ENCODE measurements at regions not wholly inside any gene's neighbourhood (a gene's known extent, or its start where the extent isn't known, plus 50 kb on each side); places are given as distances from the start of the nearest gene placed in this dataset.

DNA sequence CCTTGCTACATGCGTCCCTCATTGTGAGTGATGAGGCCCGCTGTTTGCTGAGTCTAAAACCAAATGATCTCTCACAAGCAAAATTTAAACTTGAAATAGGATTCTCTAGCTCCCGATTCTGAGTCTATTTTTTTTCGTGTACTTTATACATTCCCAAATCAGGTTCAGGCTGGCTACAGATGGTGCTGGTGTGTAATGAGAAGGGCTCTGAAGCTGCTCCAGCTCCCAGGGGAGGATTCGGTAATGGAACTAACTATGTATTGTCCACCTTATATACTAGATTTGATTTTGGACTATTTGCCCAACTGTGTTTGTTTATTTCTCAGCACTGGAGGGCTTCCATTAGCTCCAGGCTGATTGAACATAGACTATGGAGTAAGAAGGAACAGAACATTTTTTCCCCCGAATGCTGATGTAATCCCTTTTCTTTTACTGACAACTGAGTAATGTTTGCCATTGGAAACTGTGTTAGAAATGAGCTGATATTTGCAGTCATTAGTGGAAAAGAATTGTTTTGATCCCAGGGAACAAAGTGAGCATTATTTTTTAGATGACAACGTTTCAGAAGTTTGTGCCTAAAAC lies 274.0 kb upstream of the FIGN start:
- TF ChIP-seq, protein P1, sequence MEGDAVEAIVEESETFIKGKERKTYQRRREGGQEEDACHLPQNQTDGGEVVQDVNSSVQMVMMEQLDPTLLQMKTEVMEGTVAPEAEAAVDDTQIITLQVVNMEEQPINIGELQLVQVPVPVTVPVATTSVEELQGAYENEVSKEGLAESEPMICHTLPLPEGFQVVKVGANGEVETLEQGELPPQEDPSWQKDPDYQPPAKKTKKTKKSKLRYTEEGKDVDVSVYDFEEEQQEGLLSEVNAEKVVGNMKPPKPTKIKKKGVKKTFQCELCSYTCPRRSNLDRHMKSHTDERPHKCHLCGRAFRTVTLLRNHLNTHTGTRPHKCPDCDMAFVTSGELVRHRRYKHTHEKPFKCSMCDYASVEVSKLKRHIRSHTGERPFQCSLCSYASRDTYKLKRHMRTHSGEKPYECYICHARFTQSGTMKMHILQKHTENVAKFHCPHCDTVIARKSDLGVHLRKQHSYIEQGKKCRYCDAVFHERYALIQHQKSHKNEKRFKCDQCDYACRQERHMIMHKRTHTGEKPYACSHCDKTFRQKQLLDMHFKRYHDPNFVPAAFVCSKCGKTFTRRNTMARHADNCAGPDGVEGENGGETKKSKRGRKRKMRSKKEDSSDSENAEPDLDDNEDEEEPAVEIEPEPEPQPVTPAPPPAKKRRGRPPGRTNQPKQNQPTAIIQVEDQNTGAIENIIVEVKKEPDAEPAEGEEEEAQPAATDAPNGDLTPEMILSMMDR (IDR thresholded peaks at IDR 0.05), result no peak
- TF ChIP-seq POLR2AphosphoS5 (IDR thresholded peaks at IDR 0.05) (no peak), POLR2A (IDR thresholded peaks at IDR 0.05) (no peak)
